ENCODE measurements at regions not wholly inside any gene's neighbourhood (a gene's known extent, or its start where the extent isn't known, plus 50 kb on each side); places are given as distances from the start of the nearest gene placed in this dataset.

DNA sequence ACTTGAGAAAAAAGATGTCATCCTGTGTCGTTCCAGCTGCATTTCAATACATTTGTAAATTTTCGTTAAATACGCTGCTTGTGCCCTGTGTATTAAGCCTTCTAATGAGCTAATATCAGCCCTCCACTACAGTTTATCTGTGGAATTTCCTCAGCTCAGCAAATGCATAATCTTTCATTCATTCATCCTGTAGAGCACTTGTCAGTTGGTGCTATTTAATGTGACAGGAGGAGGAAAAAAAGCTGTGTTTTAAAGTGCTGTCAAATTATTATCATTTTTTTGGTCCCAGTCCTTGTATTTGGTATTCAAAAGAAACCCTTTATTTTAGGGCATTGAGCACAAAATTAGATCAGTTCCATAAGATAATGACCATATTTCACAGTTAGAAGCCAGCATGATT, 184.7 kb downstream of the FAT3 start:
- Histone ChIP-seq H3K27ac (ENCODE audit: low read length) (no peak overlapping the region), H3K4me1 (ENCODE audit: control insufficient read depth, insufficient read depth, low read length) (no peaks in the 10 kb centered on the region), H3K4me3 (ENCODE audit: low read length) (no peak overlapping the region), H3K27me3 (ENCODE audit: control insufficient read depth, insufficient read depth, low read length) (no peaks in the 10 kb centered on the region), H3K36me3 (ENCODE audit: control insufficient read depth, insufficient read depth, low read length) (no peaks in the 10 kb centered on the region), H3K9me3 (ENCODE audit: control insufficient read depth, insufficient read depth, low read length) (no peaks in the 10 kb centered on the region)
- TF ChIP-seq, protein P1, sequence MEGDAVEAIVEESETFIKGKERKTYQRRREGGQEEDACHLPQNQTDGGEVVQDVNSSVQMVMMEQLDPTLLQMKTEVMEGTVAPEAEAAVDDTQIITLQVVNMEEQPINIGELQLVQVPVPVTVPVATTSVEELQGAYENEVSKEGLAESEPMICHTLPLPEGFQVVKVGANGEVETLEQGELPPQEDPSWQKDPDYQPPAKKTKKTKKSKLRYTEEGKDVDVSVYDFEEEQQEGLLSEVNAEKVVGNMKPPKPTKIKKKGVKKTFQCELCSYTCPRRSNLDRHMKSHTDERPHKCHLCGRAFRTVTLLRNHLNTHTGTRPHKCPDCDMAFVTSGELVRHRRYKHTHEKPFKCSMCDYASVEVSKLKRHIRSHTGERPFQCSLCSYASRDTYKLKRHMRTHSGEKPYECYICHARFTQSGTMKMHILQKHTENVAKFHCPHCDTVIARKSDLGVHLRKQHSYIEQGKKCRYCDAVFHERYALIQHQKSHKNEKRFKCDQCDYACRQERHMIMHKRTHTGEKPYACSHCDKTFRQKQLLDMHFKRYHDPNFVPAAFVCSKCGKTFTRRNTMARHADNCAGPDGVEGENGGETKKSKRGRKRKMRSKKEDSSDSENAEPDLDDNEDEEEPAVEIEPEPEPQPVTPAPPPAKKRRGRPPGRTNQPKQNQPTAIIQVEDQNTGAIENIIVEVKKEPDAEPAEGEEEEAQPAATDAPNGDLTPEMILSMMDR (IDR thresholded peaks at IDR 0.05): no peak
- Mint-ChIP-seq H3K9me3 (peaks cover 2 to 3% of the 10 kb centered on the region in 2 donors), H3K4me3 (no peak overlapping the region), H3K27ac (no peak overlapping the region), H3K36me3 (no peaks in the 10 kb centered on the region), H3K27me3 (ENCODE audit: low read depth in 2 of 2) (no peaks in the 10 kb centered on the region), H3K4me1 (no peaks in the 10 kb centered on the region)
- no peak for ATAC-seq
- intact Hi-C loops (cut with micrococcal nuclease): no loop called here
- DNase-seq: no peak
- 91% methylated on average over 3 of the region's 3 CpGs for WGBS (ENCODE audit: insufficient coverage)

DNA sequence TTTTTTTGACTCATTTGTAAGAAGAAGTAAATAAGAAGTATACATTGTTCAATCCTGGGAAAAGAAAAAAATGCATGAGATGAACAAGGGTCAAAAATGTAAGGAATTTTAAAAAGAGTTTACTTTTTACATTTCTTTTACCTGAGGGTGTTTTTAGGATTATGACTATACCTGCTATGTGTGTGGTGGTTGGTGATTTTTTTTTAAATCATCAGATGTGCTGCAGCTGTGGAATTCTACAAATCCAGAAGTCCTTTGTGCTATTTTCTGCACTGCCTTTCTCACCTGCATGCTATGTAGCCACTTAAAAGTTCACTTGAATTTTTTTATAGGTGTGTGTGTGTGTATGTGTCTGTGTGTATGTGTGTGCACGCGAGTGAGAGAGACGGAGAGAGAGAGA, 185.3 kb downstream of the FAT3 start:
- 88% methylated on average over 3 of the region's 3 CpGs for WGBS (ENCODE audit: insufficient coverage)
- TF ChIP-seq, protein P1 (IDR thresholded peaks at IDR 0.05): no peak
- no peaks in the 10 kb centered on the region for H3K27me3 Mint-ChIP-seq (ENCODE audit: low read depth in 2 of 2)
- no peaks in the 10 kb centered on the region for H3K36me3 Mint-ChIP-seq
- intact Hi-C loops (cut with micrococcal nuclease): no loop called here
- DNase-seq: no peak
- Histone ChIP-seq H3K27ac (ENCODE audit: low read length) (no peak overlapping the region), H3K27me3 (ENCODE audit: control insufficient read depth, insufficient read depth, low read length) (no peaks in the 10 kb centered on the region), H3K4me3 (ENCODE audit: low read length) (no peak overlapping the region), H3K4me1 (ENCODE audit: control insufficient read depth, insufficient read depth, low read length) (no peaks in the 10 kb centered on the region), H3K36me3 (ENCODE audit: control insufficient read depth, insufficient read depth, low read length) (no peaks in the 10 kb centered on the region), H3K9me3 (ENCODE audit: control insufficient read depth, insufficient read depth, low read length) (no peaks in the 10 kb centered on the region)
- no peak overlapping the region for H3K27ac Mint-ChIP-seq
- no peak overlapping the region for H3K4me3 Mint-ChIP-seq
- no peak for ATAC-seq
- peaks cover 2 to 3% of the 10 kb centered on the region in 2 donors for H3K9me3 Mint-ChIP-seq
- no peaks in the 10 kb centered on the region for H3K4me1 Mint-ChIP-seq

DNA sequence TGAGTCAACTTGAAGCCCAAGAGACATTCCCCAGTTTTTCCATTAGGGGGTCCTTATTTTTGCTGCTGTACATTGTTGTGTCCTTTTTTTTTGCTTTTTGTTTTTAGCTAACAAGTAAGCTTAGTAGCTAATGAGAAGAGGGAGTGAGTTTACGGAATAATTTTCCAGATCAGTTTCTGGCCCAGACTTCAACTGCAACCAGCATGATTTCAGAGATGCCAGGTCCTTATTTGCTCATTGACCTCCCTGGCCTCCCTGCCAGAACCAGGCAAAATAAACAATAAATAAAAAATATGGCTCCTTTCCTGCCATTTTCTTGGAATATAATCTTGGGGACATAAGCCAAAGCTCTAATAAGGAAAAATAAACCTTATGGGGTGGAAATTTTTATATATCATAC, 185.9 kb downstream of the FAT3 start:
- Histone ChIP-seq H3K4me1 (ENCODE audit: control insufficient read depth, insufficient read depth, low read length) (no peaks in the 10 kb centered on the region), H3K36me3 (ENCODE audit: control insufficient read depth, insufficient read depth, low read length) (no peaks in the 10 kb centered on the region), H3K4me3 (ENCODE audit: low read length) (no peak overlapping the region), H3K27ac (ENCODE audit: low read length) (no peak overlapping the region), H3K9me3 (ENCODE audit: control insufficient read depth, insufficient read depth, low read length) (no peaks in the 10 kb centered on the region), H3K27me3 (ENCODE audit: control insufficient read depth, insufficient read depth, low read length) (no peaks in the 10 kb centered on the region)
- Mint-ChIP-seq H3K9me3 (peaks cover 2 to 3% of the 10 kb centered on the region in 2 donors), H3K27me3 (ENCODE audit: low read depth in 2 of 2) (no peaks in the 10 kb centered on the region), H3K4me3 (no peak overlapping the region), H3K4me1 (no peaks in the 10 kb centered on the region), H3K27ac (no peak overlapping the region), H3K36me3 (no peaks in the 10 kb centered on the region)
- TF ChIP-seq, protein P1 (IDR thresholded peaks at IDR 0.05): no peak
- ATAC-seq (no peak), DNase-seq (no peak)
- intact Hi-C loops (cut with micrococcal nuclease): no loop called here
- 92% methylated on average over 1 of the region's 1 CpG for WGBS (ENCODE audit: insufficient coverage)

DNA sequence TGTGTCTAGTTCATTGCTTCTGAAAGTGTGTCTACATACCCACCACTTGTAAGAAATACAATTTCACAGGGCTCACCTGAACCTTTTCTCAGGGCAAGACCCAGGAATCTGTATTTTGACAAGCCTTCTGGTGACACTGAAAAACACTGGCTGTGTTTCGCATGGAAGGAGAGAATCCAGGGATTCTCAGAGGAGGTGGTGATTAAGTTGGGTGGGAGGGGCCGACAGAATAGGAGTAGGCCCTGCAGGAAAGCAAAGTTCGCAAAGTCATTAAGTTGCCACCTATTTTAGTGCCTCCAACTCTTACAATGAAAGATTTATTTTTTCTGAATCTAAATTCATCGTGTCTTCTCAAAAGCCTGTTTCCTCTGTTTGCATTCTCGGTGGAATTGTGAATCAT, 186.8 kb downstream of the FAT3 start:
- 84% methylated on average over 5 of the region's 5 CpGs for WGBS (ENCODE audit: insufficient coverage)
- TF ChIP-seq, protein P1 (IDR thresholded peaks at IDR 0.05): no peak
- H3K27me3 ChIP-seq (ENCODE audit: control insufficient read depth, insufficient read depth, low read length): no peaks in the 10 kb centered on the region
- intact Hi-C loops (cut with micrococcal nuclease): no loop called here
- Mint-ChIP-seq H3K4me1 (no peaks in the 10 kb centered on the region), H3K4me3 (no peak overlapping the region), H3K27ac (no peak overlapping the region), H3K27me3 (ENCODE audit: low read depth in 2 of 2) (no peaks in the 10 kb centered on the region), H3K36me3 (no peaks in the 10 kb centered on the region), H3K9me3 (peaks cover 2 to 3% of the 10 kb centered on the region in 2 donors)
- ATAC-seq (no peak), DNase-seq (no peak)
- H3K9me3 ChIP-seq (ENCODE audit: control insufficient read depth, insufficient read depth, low read length): no peaks in the 10 kb centered on the region
- H3K4me3 ChIP-seq (ENCODE audit: low read length): no peak overlapping the region
- no peaks in the 10 kb centered on the region for H3K36me3 ChIP-seq (ENCODE audit: control insufficient read depth, insufficient read depth, low read length)
- H3K4me1 ChIP-seq (ENCODE audit: control insufficient read depth, insufficient read depth, low read length): no peaks in the 10 kb centered on the region
- H3K27ac ChIP-seq (ENCODE audit: low read length): no peak overlapping the region
